MV-4-11 (cell line): ENCODE measurements at regions not wholly inside any gene's neighbourhood (a gene's known extent, or its start where the extent isn't known, plus 50 kb on each side); places are given as distances from the start of the nearest gene placed in this dataset.

Experiments
- DNase-seq: peaks from one replicate; lab custom pipeline; 2025; lab: John Stamatoyannopoulos, UW

DNA sequence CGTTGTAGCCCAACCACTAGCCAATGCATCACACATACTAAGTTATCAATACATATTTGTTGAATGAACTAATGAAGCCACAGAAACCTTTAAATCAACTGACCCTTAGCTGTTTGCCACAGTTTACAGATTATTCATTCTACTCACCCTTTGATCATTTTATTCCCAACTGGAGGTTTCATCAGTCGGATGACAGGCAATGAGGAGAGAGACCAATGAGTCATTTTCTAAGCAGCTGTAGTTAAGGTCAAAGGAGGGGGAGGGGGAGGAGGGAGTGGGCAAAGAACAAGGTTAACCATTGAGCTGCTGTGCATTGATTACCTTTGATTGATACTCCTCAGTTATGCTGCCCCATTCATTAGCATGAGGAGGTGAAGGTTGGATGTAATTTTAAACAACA, 469.5 kb downstream of the VRK1 start:
- DNase-seq, result no peak

DNA sequence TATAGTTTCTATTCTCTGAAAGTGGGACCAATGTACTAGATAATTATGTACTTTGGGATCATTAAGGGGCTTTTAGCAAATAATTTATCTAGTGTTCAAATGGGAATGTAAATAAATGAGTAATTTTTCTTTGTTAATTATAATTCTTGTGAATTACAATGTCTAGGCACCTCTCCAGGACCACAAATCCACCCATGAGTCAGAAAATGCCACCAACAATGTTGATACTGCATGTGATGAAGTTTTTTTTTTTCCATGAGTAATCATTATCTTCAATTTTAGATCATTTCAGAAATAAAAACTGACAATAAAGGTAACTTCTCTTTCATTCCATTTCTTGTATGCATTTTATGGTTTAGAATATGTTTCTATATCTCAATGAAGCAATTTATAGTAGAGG, 470.3 kb downstream of the VRK1 start:
- no peak for DNase-seq

DNA sequence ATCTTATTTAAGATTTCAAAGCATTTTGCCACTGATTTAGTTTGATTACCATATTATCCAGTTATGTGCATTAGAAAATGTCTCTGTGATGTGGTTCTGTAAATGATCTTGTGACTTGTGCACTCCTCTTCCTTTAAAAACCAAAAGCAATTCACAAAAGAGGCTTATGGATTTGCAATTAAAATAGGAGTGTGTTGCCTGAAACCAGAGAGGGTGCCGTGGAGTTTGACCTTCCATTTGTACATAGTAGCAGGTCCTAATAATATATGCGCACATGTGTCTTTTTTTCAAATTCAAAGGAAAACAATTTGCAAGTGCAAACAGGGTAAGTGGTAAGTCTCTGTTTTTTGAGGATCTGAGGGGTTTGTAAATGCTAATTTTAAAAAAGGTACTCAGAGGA, 470.9 kb downstream of the VRK1 start:
- no peak for DNase-seq

DNA sequence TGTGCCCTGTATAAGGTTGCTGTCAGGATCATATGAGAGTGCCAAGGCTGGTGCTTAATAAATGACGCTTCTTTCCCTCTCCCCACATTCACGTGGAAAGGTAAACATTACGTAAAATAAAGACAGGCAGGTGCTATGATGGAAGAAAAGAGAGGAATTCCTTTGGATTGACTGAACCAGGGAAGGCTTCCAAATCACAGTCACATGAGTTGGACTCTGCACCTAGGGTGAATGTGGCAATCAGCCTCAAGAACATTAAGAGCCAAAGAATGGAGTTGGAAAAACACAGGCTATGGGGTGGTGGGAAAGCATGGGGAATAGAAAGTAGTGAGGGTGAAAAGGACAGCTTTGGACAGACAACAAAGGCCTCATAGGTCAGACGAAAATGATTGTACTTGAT, 473.1 kb downstream of the VRK1 start:
- no peak for DNase-seq

DNA sequence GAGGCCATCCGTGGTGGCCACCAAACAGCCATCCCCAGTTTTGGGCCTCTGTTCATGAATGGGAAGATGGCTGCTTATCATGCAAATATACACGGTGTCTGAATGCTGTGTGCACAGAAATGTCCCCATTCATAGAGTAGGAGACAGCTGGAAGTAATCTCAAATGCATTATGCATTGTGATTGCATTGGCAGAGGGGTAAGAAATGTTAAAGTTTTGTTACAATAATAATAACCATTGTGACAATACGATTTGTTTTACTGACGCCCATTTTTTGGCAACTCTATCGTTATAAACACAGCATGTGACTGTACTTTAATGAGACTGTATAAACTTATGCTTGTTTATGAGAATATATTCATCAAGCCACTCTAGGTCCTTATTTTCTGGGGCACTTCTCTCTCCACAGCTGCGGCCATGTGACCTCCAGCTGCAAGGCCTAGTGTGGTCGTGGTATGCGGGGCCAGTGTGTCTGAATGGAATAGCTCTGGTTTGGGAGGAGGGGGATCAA, 474.3 kb downstream of the VRK1 start:
- DNase-seq, result no peak

DNA sequence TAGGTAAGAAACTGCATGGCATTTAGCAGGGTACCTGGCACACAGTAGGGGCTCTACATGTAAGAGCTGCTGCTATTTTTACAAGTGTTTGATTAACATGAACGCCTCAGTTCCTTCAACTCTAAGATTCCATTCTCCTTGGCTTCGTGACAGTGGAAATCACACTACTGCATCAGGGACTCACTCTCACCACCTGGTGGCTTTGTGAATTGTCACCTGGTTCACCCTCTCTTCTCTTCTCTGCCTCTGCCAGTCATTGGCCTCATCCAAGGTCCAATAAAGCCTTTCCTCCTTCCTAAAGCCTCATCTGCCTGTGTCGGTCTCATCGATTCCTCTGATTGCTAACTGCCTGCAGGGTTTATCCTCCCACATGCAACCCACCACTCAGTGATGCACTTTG, 476.4 kb downstream of the VRK1 start:
- DNase-seq, result no peak

DNA sequence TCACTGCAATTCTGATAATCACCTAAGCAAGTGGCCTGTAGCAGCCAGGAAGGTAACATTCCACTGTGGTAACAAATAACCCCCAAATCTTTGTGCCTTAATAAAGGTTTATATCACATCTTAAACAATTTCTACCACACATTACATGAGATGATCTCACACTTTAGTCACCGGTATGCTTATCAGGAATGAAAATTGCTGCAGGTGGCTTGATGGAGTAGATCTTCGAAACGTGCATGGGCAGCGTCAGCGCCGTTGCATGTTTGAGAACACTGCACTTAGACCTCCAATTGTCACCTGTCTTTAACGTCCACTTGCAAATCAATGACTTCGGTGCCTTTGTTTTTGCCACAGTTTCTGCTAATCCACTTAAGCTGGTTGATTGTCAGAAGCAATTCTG, 477.4 kb downstream of the VRK1 start:
- no peak for DNase-seq

DNA sequence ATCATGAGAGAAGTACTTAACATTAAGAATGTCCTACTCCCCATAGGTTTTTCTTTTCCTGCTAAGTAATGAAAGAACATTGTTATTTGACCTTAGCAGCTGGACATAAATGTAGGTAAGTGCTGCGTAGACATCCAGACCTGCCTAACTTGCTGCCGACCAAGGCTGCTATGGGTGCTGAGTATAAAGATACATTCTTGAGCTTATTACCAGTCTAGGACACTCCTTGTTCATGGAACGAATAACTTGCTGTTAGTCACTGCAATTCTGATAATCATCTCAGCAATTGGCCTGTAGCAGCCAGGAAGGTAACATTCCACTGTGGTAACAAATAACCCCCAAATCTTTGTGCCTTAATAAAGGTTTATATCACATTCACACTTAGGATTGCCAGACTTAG, 478.1 kb downstream of the VRK1 start:
- DNase-seq, result no peak

DNA sequence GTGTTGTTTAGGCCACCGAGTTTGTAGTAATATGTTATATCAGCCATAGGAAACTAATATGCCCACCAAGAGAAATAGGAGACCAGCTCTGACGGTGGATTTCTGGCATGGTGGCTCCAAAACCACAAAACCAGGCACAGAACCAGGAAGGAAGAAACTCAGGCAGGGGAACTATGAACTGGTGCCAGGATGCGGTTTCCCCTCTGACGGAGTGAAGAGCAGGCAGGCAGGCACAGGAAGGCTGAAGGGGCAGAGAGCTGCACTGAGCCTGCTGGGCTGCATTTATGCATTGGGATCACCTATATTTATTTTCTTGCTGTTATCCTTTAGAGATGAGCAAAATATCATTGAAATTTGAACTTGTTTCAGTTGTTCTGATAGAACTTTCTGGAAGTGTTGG, 479.4 kb downstream of the VRK1 start:
- peak; percentile 4 for DNase-seq

DNA sequence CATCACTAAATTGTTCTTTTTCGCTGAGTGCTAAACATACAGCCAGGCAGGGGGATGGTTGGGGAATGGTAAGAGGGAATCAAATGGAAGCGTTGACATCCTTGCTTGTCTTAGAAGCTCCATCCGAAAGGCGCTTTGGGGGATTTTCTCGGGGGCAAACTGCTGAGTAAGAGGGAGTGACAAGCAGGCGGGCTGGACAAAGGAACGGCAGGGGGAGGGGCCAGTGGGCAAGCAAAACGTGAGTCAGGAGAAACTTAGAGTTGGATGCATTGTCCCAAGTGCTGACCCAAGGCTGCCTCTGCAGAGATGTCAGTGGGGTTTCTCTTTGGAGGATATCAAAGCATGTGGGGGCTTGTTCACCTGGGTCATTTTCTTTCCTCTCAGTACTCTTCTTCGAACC, 480.5 kb downstream of the VRK1 start:
- no peak for DNase-seq

DNA sequence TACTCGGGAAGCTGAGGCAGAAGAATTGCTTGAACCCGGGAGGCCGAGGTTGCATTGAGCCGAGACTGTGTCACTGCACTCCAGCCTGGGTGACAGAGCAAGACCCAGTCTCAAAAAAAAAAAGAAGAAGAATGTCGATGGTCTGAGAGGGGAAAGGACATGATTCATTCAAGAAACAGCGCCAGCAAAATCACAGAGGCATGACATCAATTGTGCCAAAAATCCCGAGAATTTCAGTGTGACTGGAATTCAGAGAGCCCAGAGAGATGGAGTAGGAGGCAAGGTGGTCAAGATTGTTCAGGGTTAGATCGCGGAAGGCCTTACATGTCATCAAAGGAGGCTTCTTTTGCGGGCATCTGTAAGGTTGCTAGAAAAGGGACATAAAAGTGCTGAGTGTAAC, 483.3 kb downstream of the VRK1 start:
- DNase-seq, result no peak

DNA sequence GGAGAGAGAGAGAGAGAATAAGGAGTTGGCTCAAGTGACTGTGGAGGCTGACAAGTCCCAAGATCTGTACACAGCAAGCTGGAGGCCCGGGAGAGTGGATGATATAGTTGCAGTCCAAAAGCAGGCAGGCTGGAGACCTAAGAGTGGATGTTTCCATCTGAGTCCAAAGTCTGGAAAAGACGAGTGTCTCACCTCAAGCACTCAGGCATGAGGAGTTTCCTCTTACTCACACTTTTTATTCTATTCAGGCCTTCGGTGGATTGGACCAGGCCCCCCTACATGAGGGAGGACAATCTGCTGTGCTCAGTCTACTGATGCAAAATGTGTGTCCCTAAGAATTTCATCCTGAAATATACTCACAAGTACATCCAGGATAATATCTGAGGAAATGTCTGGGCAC, 484.6 kb downstream of the VRK1 start:
- DNase-seq, result no peak

DNA sequence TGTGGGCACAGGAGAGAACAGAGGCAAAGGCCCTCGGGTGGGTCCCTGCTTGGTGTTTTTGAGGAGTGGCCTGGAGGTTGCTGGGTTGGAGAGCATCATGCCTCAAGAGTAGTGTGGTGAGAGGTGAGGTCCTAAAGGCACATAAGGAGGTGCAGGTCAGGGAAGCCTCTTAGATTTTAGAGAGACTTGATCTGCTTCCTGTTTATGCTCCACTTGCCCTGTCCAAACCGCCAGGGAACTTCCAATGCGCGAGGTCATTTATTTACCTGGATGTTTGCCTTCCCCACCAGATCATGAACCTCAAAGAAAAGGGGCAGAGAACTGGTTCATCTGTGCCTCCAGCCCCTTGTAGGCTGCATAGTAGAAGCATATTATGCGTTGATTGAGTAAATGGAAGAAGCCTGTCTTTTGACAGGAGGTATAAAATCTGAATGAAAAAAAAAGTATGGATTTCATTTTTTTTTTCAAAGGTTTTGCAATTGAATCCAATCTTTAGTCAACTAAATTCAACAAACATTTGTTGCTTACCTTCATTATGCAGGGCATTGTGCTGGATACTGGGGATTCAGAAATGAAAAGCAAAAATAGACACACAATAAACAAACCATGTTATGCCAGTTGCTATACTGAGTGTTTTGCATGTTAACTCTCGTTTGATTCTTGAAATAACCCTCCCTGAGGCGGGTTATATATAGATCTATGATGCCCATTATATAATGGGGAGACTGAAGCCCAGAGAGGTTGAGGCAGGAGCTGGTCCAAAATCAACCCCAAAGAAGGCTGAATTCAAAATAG, 485.2 kb downstream of the VRK1 start:
- no peak for DNase-seq

DNA sequence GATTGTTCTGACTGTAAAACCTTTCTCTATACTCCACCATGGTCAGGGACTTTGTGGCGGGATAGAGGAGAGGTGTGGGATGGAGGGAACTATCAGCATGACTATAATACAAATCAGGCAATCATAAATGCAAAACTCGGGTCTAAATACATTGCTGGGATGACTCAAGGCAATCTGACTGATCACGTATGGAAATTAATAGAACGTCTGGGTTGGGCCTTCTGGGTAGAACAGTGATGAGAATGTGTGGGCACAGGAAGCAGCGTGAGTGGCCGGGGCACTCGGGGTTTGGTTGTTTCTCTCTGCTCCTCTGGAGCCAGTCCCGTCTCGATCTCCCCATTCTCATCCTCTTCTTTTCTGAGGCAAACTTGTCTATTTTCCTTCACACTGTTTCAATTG, 485.8 kb downstream of the VRK1 start:
- DNase-seq, result no peak

DNA sequence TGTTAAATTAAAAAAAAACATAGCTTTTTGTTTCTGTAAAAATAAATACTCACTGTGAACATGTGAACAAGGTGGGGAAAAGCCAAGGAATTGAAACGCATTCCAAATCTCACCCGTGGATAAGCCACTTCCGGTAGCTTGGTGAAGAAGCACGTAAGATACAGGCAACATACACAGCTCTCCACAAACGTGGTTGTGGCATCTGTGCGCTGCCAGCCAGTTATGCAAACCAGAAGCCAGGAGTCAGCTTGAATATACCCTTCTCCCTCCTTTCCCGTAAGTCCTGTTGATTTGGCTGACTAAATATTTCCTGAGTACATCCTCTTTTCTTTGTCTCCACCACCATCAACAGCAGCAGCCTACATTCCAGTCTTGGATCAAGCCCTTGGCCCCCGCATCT, 486.2 kb downstream of the VRK1 start:
- no peak for DNase-seq

DNA sequence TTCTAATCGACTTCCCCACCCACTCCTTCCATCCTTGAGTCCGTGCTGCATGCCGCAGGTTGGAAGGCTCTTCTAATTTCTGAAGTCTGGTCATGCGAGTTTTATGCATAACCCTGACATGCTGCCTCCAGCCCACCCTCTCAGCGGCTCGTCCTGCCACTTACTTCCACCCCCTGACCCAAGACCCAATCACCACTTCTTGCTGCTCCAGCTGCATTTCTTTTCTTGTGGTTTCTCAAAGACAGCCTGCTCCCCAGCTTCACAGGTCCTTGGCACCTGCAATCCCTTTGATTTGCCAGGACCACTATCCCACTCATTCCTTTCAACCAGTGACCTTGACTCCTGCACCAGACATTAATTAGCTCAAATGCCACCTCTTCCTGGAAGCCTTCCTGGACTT, 486.7 kb downstream of the VRK1 start:
- DNase-seq, result no peak

DNA sequence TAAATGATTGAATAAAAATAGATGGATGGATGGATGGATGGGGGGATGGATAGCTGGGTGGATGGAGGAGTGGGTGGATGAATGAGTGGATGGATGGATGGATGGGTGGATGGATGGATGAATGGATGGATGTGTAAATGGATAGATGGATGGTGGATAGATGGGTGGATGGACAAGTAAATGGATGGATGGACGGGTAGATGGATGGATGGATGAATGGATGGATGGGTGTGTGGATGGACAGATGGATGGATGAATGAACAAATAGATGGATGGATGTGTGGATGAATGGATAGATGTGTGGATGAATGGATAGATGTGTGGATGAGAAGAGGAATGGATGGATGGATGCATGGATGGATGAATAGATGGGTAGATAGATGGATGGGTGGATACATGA, 490.8 kb downstream of the VRK1 start:
- no peak for DNase-seq

DNA sequence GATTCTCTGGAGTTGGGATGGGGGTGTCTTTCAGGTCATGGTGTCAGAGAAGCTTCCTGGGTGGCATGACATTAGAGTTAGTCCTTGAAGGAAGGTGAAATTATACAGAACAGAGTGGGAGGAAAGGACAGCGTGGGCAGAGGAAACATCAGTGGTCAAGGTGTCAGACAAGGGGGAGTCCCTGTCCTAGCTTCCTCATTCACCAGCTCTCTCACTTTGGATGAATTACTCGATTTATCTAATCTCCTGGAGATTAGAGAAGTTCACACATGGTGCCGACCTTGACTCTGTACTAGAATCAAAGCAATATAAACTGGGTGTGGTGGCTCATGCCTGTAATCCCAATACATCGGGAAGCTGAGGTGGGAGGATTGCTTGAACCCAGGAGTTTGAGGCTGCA, 492.9 kb downstream of the VRK1 start:
- no peak for DNase-seq

DNA sequence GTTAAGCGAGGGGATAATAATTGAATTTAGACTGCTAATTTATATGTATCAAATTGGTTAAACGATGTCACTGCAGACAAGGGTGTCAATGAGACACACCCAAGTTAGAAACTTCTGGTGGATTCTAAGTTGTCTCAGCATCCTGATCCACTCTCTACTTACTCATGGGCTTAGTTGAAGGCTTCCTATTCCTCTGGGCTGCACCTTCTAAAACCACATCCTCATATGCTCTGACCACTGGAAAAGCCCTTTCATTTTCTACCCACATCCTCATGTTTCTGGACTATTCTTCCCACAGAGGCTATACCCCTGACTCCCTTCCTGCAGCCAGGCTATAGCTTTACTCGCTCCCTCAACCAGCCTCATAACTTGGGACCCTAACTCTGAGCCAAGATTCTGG, 493.8 kb downstream of the VRK1 start:
- DNase-seq, result peak; percentile 79

DNA sequence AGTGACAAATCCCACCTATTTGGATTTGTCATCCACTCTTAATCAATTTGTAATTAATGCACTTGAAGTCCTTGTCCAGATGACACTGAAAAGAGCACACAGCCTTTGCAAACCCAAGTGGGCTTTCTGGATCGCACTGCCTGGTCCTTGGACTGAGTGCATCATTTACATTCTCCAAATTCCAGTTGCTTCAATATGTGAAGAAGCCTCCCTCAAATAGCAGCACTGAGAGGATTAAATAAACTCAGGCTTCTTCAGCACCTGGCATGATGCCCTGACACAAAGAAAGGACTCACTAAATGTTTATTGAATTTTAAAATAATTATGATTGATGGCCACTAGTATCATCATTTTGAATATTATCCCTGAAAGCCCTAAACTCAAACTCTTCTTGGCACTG, 496.5 kb downstream of the VRK1 start:
- DNase-seq, result no peak

DNA sequence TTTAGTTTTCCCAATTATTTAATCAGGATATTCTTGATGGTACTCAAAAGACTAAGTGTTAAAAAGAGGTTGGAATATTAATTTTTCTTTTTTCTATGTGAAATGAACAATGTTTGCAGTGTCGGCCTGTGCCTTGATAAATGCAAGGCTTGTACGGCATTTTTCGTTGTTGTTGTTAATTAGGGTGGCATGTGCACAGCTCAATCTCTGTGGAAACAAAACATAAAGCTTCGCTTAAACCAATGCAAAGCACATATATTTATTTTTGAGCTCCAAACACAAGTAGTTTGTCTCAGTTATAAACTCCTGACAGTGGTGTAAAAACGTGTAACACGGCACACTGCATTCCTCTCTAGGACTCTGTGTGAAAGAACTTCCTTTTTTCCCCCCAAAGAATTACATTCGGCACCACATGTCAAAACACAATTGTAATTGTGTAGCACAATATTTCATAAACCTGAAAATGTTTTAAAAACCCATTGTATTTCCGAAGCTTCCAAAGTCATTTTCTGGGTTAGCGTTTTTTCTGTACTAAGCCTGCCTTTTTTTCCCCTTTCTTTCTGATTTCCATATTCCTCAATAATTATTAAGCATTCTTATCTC, 498.0 kb downstream of the VRK1 start:
- DNase-seq, result no peak

DNA sequence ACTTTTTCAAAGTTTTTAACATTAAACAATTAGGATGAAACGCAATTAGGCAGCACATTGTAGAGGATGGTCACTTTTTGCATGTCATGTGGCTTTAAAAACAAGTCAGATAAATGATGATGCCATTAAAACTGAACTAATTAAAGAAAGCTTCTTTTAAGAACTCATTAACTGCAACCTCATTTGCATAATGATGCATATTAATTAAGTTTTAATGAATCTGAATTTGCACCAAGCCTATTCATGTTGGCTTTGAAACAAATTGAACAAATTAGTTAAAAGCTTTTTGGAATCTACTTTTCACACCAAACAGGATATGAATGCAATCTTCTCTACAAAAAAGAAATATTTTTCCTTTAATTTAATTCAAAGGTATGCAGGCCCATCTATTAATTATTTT, 499.0 kb downstream of the VRK1 start:
- no peak for DNase-seq

DNA sequence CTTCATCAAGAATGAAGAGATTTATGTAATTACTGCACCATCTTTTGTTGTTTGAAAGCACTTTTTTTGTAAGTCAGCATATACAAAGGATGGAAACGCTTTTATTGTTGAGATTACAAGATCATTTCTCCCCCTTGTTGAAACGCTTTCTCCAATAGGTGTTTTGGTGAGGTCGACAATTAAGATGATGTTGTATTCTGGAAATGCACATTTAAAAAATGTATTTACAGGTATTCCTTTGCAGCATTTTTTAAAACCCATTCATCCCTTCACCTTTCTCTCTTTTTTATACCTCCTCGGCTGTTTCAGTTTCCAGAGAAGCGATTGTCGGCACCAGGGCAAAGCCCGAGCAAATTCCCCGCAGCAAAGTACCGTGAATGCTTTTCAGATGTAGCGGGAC, 499.9 kb downstream of the VRK1 start:
- DNase-seq, result no peak

DNA sequence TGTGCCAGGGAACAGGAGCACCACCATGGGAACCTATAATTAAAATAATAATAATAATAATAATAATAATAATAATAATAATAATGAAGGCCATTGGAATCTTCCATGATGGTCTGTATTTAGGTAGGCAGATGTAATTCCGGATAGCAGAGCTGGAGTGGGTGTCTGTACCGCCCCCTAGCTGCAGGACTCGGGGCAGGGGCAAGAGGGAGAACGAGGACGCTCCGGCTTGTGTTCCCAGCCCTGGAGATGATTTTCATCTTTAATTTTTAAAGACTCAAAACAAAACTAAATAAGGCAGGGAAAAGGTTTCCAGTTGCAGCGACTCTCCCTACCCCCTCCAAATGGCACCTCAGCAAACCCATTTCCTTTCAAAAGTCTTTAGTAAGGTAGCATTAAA, 501.1 kb downstream of the VRK1 start:
- no peak for DNase-seq
